ENCODE measurements at regions not wholly inside any gene's neighbourhood (a gene's known extent, or its start where the extent isn't known, plus 50 kb on each side); places are given as distances from the start of the nearest gene placed in this dataset.

DNA sequence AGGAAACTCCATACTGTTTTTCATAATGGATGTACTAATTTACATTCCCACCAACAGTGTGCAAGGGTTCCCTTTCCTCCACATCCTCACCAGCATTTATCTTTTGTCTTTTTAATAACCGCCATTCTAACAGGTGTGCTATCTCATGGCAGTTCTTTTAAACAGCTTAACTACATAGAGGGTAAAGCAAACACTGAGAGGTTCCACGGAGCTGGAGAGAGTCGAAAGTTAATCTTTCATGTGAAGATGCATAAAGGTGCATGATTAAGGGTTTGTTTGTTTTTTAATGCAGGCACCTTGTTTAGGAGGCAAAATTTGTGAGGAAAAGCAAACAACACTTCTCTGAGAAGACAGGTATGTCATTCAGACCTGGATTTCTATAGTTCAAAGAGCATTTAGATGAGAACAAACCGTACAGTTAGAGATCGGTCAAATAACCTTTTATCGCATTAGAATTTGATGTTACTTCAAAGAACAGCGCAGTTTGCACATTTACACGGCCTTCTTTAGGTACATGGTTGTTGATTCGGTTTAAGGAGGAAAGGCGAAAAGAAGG lies 193.9 kb downstream of the RBM26 start:
- H3K4me2 ChIP-seq (ENCODE audit: low read length): no peak overlapping the region
- no peak overlapping the region for H2AFZ ChIP-seq (ENCODE audit: low read depth, low read length)

DNA sequence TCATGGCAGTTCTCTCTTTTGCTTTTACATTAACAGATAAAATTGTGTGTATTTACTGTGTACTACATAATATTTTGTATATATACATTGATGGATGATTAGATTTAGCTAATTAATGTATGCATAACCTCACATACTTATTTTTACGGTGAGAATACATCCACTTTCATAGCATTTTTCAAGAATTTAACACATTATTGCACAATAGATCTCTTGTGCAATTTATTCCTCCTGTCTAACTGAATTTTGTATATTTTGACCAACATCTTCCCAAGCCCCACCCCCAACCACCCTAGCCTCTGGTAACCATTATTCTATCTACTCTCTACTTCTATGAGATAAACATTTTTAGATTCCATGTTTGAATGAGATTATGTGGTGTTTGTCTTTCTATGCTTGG lies 194.7 kb downstream of the RBM26 start:
- no peak for TF ChIP-seq POLR2AphosphoS5 (IDR thresholded peaks at IDR 0.05)
- TF ChIP-seq, protein P1, sequence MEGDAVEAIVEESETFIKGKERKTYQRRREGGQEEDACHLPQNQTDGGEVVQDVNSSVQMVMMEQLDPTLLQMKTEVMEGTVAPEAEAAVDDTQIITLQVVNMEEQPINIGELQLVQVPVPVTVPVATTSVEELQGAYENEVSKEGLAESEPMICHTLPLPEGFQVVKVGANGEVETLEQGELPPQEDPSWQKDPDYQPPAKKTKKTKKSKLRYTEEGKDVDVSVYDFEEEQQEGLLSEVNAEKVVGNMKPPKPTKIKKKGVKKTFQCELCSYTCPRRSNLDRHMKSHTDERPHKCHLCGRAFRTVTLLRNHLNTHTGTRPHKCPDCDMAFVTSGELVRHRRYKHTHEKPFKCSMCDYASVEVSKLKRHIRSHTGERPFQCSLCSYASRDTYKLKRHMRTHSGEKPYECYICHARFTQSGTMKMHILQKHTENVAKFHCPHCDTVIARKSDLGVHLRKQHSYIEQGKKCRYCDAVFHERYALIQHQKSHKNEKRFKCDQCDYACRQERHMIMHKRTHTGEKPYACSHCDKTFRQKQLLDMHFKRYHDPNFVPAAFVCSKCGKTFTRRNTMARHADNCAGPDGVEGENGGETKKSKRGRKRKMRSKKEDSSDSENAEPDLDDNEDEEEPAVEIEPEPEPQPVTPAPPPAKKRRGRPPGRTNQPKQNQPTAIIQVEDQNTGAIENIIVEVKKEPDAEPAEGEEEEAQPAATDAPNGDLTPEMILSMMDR (IDR thresholded peaks at IDR 0.05; ENCODE audit: poor library complexity, severe bottlenecking): no peak
- TF ChIP-seq SMC3 (conservative IDR thresholded peaks at IDR 0.05; ENCODE audit: poor library complexity): no peak
- no peak for TF ChIP-seq TAF1 (IDR thresholded peaks at IDR 0.05; ENCODE audit: low read depth)
- no peak for TF ChIP-seq EP300 (conservative IDR thresholded peaks at IDR 0.05; ENCODE audit: poor library complexity, severe bottlenecking)
- TF ChIP-seq, protein P2, sequence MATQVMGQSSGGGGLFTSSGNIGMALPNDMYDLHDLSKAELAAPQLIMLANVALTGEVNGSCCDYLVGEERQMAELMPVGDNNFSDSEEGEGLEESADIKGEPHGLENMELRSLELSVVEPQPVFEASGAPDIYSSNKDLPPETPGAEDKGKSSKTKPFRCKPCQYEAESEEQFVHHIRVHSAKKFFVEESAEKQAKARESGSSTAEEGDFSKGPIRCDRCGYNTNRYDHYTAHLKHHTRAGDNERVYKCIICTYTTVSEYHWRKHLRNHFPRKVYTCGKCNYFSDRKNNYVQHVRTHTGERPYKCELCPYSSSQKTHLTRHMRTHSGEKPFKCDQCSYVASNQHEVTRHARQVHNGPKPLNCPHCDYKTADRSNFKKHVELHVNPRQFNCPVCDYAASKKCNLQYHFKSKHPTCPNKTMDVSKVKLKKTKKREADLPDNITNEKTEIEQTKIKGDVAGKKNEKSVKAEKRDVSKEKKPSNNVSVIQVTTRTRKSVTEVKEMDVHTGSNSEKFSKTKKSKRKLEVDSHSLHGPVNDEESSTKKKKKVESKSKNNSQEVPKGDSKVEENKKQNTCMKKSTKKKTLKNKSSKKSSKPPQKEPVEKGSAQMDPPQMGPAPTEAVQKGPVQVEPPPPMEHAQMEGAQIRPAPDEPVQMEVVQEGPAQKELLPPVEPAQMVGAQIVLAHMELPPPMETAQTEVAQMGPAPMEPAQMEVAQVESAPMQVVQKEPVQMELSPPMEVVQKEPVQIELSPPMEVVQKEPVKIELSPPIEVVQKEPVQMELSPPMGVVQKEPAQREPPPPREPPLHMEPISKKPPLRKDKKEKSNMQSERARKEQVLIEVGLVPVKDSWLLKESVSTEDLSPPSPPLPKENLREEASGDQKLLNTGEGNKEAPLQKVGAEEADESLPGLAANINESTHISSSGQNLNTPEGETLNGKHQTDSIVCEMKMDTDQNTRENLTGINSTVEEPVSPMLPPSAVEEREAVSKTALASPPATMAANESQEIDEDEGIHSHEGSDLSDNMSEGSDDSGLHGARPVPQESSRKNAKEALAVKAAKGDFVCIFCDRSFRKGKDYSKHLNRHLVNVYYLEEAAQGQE (IDR thresholded peaks at IDR 0.05; ENCODE audit: borderline replicate concordance): no peak
- no peak for TF ChIP-seq RAD21 (conservative IDR thresholded peaks at IDR 0.05)
- no peak for TF ChIP-seq EZH2 (IDR thresholded peaks at IDR 0.05; ENCODE audit: borderline replicate concordance, insufficient read depth, low read length, poor library complexity, severe bottlenecking)
- TF ChIP-seq MXI1 (conservative IDR thresholded peaks at IDR 0.05; ENCODE audit: poor library complexity, severe bottlenecking): no peak
- Histone ChIP-seq H3K79me2 (replicated peaks; ENCODE audit: insufficient read depth, low read length) (no peaks in the 10 kb centered on the region), H3F3A (ENCODE audit: insufficient read depth, low read length, poor library complexity, severe bottlenecking) (no peaks in the 10 kb centered on the region), H3K36me3 (ENCODE audit: insufficient read depth, low read length) (no peaks in the 10 kb centered on the region), H3K9ac (ENCODE audit: low read length) (no peak overlapping the region), H3K9me3 (ENCODE audit: low read length) (no peaks in the 10 kb centered on the region), H3K4me2 (ENCODE audit: low read length) (no peak overlapping the region), H4K20me1 (ENCODE audit: insufficient read depth) (no peaks in the 10 kb centered on the region), H3K9me2 (ENCODE audit: insufficient read depth, low read length) (no peaks in the 10 kb centered on the region), H3K27ac (ENCODE audit: low read length) (no peak overlapping the region), H3K4me3 (ENCODE audit: low read length) (no peak overlapping the region), H3K27me3 (ENCODE audit: insufficient read depth, low read depth, low read length) (no peaks in the 10 kb centered on the region), H2AFZ (ENCODE audit: low read depth, low read length) (no peak overlapping the region)

More for the DNA sequence above, 193.9 kb downstream of the RBM26 start:
- Histone ChIP-seq H3K9ac (ENCODE audit: low read length) (no peak overlapping the region), H3K27ac (ENCODE audit: low read length) (no peak overlapping the region), H3F3A (ENCODE audit: insufficient read depth, low read length, poor library complexity, severe bottlenecking) (no peaks in the 10 kb centered on the region), H3K27me3 (ENCODE audit: insufficient read depth, low read depth, low read length) (no peaks in the 10 kb centered on the region), H3K79me2 (replicated peaks; ENCODE audit: insufficient read depth, low read length) (no peaks in the 10 kb centered on the region), H3K36me3 (ENCODE audit: insufficient read depth, low read length) (no peaks in the 10 kb centered on the region), H3K4me3 (ENCODE audit: low read length) (no peak overlapping the region), H3K9me3 (ENCODE audit: low read length) (no peaks in the 10 kb centered on the region), H4K20me1 (ENCODE audit: insufficient read depth) (no peaks in the 10 kb centered on the region), H3K9me2 (ENCODE audit: insufficient read depth, low read length) (no peaks in the 10 kb centered on the region)
- TF ChIP-seq, protein P1 (IDR thresholded peaks at IDR 0.05; ENCODE audit: poor library complexity, severe bottlenecking): no peak
- TF ChIP-seq, protein P2 (IDR thresholded peaks at IDR 0.05; ENCODE audit: borderline replicate concordance): no peak
- TF ChIP-seq RAD21 (conservative IDR thresholded peaks at IDR 0.05) (no peak), POLR2AphosphoS5 (IDR thresholded peaks at IDR 0.05) (no peak), TAF1 (IDR thresholded peaks at IDR 0.05; ENCODE audit: low read depth) (no peak), EZH2 (IDR thresholded peaks at IDR 0.05; ENCODE audit: borderline replicate concordance, insufficient read depth, low read length, poor library complexity, severe bottlenecking) (no peak), SMC3 (conservative IDR thresholded peaks at IDR 0.05; ENCODE audit: poor library complexity) (no peak), EP300 (conservative IDR thresholded peaks at IDR 0.05; ENCODE audit: poor library complexity, severe bottlenecking) (no peak), MXI1 (conservative IDR thresholded peaks at IDR 0.05; ENCODE audit: poor library complexity, severe bottlenecking) (no peak)
